OCI-LY7 (cell line): ENCODE measurements at regions not wholly inside any gene's neighbourhood (a gene's known extent, or its start where the extent isn't known, plus 50 kb on each side); places are given as distances from the start of the nearest gene placed in this dataset.

ENCODE experiments used
- CTCF ChIP-seq: fragments of 200-600 bp; sonication (generic); conservative IDR thresholded peaks from 2 replicates; pipeline ENCODE4 v1.5.1; 2014; ENCODE audit warnings: mild to moderate bottlenecking, antibody characterized with exemption, low read length, moderate library complexity, mixed read lengths
- EZH2phosphoT487 ChIP-seq: fragments of 200-600 bp; sonication (generic); IDR thresholded peaks from 2 replicates; pipeline ENCODE4 v1.6.1; 2018; ENCODE audit warnings: low read depth, borderline replicate concordance, mild to moderate bottlenecking, mixed run types, antibody characterized with exemption, low read length, moderate library complexity, mixed read lengths

- no peak for TF ChIP-seq CTCF
- no peak for TF ChIP-seq EZH2phosphoT487
Observed at GRCh38 chr11:96758957-96759356, 369.1 kb downstream of the JRKL start.
